GM18519 (cell line): ENCODE measurements at regions not wholly inside any gene's neighbourhood (a gene's known extent, or its start where the extent isn't known, plus 50 kb on each side); places are given as distances from the start of the nearest gene placed in this dataset.
"Not testable (repeated sequence)": the region's sequence is repeated elsewhere in the genome, so short reads cannot be mapped to it uniquely, and the experiment has no call there.

Source experiments
- ATAC-seq: cut with Tn5 transposase; IDR thresholded peaks from one replicate; pipeline ENCODE4 v1.9.1; 2021; ENCODE audit warnings: mild to moderate bottlenecking, moderate library complexity; ENCODE audit not compliant: unreplicated experiment, low FRiP score

GRCh38 chr9:100639854-100640253 is 62.0 kb downstream of the CAVIN4 start:
- ATAC-seq: no peak

GRCh38 chr9:100640447-100641050 is 62.7 kb downstream of the CAVIN4 start:
- no peak for ATAC-seq

GRCh38 chr9:100641166-100641565 is 63.3 kb downstream of the CAVIN4 start:
- ATAC-seq: no peak

- no peak for ATAC-seq
These were observed 75.0 kb downstream of the CAVIN4 start for GRCh38 chr9:100652850-100653249.

- ATAC-seq: no peak
These were observed 75.9 kb downstream of the CAVIN4 start for GRCh38 chr9:100653643-100654334.

GRCh38 chr9:100656851-100657250 is 79.0 kb downstream of the CAVIN4 start:
- not testable (repeated sequence) for ATAC-seq

- ATAC-seq: no peak
These were observed 83.8 kb downstream of the CAVIN4 start for GRCh38 chr9:100661668-100662067.

GRCh38 chr9:100662122-100662521 is 84.2 kb downstream of the CAVIN4 start:
- no peak for ATAC-seq

GRCh38 chr9:100667448-100667847 is 89.6 kb downstream of the CAVIN4 start:
- no peak for ATAC-seq

- no peak for ATAC-seq
These were observed 90.1 kb downstream of the CAVIN4 start for GRCh38 chr9:100668024-100668423.

- ATAC-seq: no peak
These were observed 92.1 kb downstream of the CAVIN4 start for GRCh38 chr9:100669968-100670367.

- peak; percentile 87 for ATAC-seq
These were observed 92.8 kb downstream of the CAVIN4 start for GRCh38 chr9:100670719-100671118.

GRCh38 chr9:100671898-100672297 is 94.0 kb downstream of the CAVIN4 start:
- ATAC-seq: no peak

GRCh38 chr9:100673249-100673648 is 95.4 kb downstream of the CAVIN4 start:
- ATAC-seq: no peak

GRCh38 chr9:100674419-100675122 is 96.7 kb downstream of the CAVIN4 start:
- no peak for ATAC-seq

GRCh38 chr9:100679834-100680233 is 102.0 kb downstream of the CAVIN4 start:
- no peak for ATAC-seq

- ATAC-seq: no peak
These were observed 108.5 kb downstream of the CAVIN4 start for GRCh38 chr9:100686420-100686819.

GRCh38 chr9:100689635-100690034 is 111.8 kb downstream of the CAVIN4 start:
- ATAC-seq: peak; percentile 98

GRCh38 chr9:100690438-100690837 is 112.6 kb downstream of the CAVIN4 start:
- no peak for ATAC-seq

- ATAC-seq: no peak
These were observed 119.5 kb downstream of the CAVIN4 start for GRCh38 chr9:100697339-100697738.

GRCh38 chr9:100698945-100699344 is 121.1 kb downstream of the CAVIN4 start:
- ATAC-seq: no peak

GRCh38 chr9:100699668-100700067 is 121.8 kb downstream of the CAVIN4 start:
- ATAC-seq: no peak
